ENCODE measurements at regions not wholly inside any gene's neighbourhood (a gene's known extent, or its start where the extent isn't known, plus 50 kb on each side); places are given as distances from the start of the nearest gene placed in this dataset.

- no peak for DNase-seq (ENCODE audit: low spot score)
- 98% methylated on average over 2 of the region's 2 CpGs for WGBS
- H3K27ac ChIP-seq, result no peak overlapping the region
- H3K4me1 ChIP-seq (replicated peaks), result no peaks in the 10 kb centered on the region
- H3K27me3 ChIP-seq (replicated peaks; ENCODE audit: insufficient read depth), result no peaks in the 10 kb centered on the region
- H3K36me3 ChIP-seq, result no peaks in the 10 kb centered on the region
- H3K9me3 ChIP-seq, result no peaks in the 10 kb centered on the region
- H3K4me3 ChIP-seq, result no peak overlapping the region
- intact Hi-C loops (cut with DNase I), result no loop called here
- TF ChIP-seq CTCF (IDR thresholded peaks at IDR 0.05) (no peak), POLR2AphosphoS5 (IDR thresholded peaks at IDR 0.05) (no peak), POLR2A (IDR thresholded peaks at IDR 0.05) (no peak)
Observed at GRCh38 chr3:30203301-30203700, 403.1 kb upstream of the TGFBR2 start.

- intact Hi-C loops (cut with DNase I), result no loop called here
- Histone ChIP-seq H3K4me3 (no peak overlapping the region), H3K9me3 (no peaks in the 10 kb centered on the region), H3K27ac (no peak overlapping the region), H3K4me1 (replicated peaks) (no peaks in the 10 kb centered on the region), H3K27me3 (replicated peaks; ENCODE audit: insufficient read depth) (no peaks in the 10 kb centered on the region), H3K36me3 (no peaks in the 10 kb centered on the region)
- DNase-seq (ENCODE audit: low spot score), result no peak
- TF ChIP-seq POLR2AphosphoS5 (IDR thresholded peaks at IDR 0.05) (no peak), CTCF (IDR thresholded peaks at IDR 0.05) (no peak), POLR2A (IDR thresholded peaks at IDR 0.05) (no peak)
Observed at GRCh38 chr3:30204126-30204525, 402.3 kb upstream of the TGFBR2 start.

- WGBS, result 98% methylated on average over 1 of the region's 1 CpG
- TF ChIP-seq CTCF (IDR thresholded peaks at IDR 0.05) (no peak), POLR2A (IDR thresholded peaks at IDR 0.05) (no peak), POLR2AphosphoS5 (IDR thresholded peaks at IDR 0.05) (no peak)
- Histone ChIP-seq H3K4me3 (no peak overlapping the region), H3K36me3 (no peaks in the 10 kb centered on the region), H3K27ac (no peak overlapping the region), H3K9me3 (no peaks in the 10 kb centered on the region), H3K4me1 (replicated peaks) (no peaks in the 10 kb centered on the region), H3K27me3 (replicated peaks; ENCODE audit: insufficient read depth) (no peaks in the 10 kb centered on the region)
- DNase-seq (ENCODE audit: low spot score), result no peak
- intact Hi-C loops (cut with DNase I), result no loop called here
Observed at GRCh38 chr3:30206051-30206450, 400.4 kb upstream of the TGFBR2 start.

DNA sequence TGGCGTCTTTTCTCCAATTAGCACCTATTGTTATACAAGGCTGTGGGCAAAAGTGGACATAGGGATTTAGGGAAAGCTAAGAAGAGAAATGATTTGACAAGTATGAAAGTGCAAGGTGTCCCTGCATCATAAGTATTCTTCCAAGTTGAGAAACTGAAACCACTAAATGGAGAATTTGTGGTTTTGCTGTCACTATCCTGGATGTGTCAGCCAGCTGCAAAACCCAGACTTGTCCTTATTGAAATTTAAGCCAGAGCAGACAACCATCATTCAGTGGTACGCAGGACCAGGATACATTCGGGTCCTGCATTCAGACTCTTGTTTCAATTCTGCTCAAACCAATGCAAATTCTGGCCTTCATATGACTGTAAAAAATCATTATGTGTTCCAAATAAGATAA is 384.8 kb upstream of the TGFBR2 start:
- intact Hi-C loops (cut with DNase I), result no loop called here
- Histone ChIP-seq H3K36me3 (no peaks in the 10 kb centered on the region), H3K4me1 (replicated peaks) (no peaks in the 10 kb centered on the region), H3K9me3 (no peaks in the 10 kb centered on the region), H3K27ac (no peak overlapping the region), H3K27me3 (replicated peaks; ENCODE audit: insufficient read depth) (no peaks in the 10 kb centered on the region), H3K4me3 (no peak overlapping the region)
- DNase-seq (ENCODE audit: low spot score), result no peak
- 81% methylated on average over 3 of the region's 3 CpGs for WGBS
- TF ChIP-seq CTCF (IDR thresholded peaks at IDR 0.05) (no peak), POLR2A (IDR thresholded peaks at IDR 0.05) (no peak), POLR2AphosphoS5 (IDR thresholded peaks at IDR 0.05) (no peak)

- no peaks in the 10 kb centered on the region for H3K36me3 ChIP-seq
- H3K9me3 ChIP-seq, result no peaks in the 10 kb centered on the region
- intact Hi-C loops (cut with DNase I), result no loop called here
- H3K27me3 ChIP-seq (replicated peaks; ENCODE audit: insufficient read depth), result no peaks in the 10 kb centered on the region
- H3K4me1 ChIP-seq (replicated peaks), result no peaks in the 10 kb centered on the region
- no peak for DNase-seq (ENCODE audit: low spot score)
- no peak overlapping the region for H3K4me3 ChIP-seq
- no peak overlapping the region for H3K27ac ChIP-seq
- 74% methylated on average over 2 of the region's 2 CpGs for WGBS
- TF ChIP-seq POLR2AphosphoS5 (IDR thresholded peaks at IDR 0.05), result no peak
- TF ChIP-seq POLR2A (IDR thresholded peaks at IDR 0.05), result no peak
Observed at GRCh38 chr3:30222441-30222840, 384.0 kb upstream of the TGFBR2 start.
